GM19351 (cell line): ENCODE measurements at regions not wholly inside any gene's neighbourhood (a gene's known extent, or its start where the extent isn't known, plus 50 kb on each side); places are given as distances from the start of the nearest gene placed in this dataset.

Experiments
- ATAC-seq: cut with Tn5 transposase; IDR thresholded peaks from one replicate; pipeline ENCODE4 v1.9.1; 2021; ENCODE audit warnings: mild to moderate bottlenecking, moderate library complexity; ENCODE audit not compliant: unreplicated experiment

- ATAC-seq: no peak
These were observed 205.0 kb upstream of the TECRL start for GRCh38 chr4:64614276-64614675.

GRCh38 chr4:64613046-64613445, 203.8 kb upstream of the TECRL start:
- ATAC-seq: no peak

GRCh38 chr4:64598066-64598465, 188.8 kb upstream of the TECRL start:
- no peak for ATAC-seq

- no peak for ATAC-seq
These were observed 185.5 kb upstream of the TECRL start for GRCh38 chr4:64594723-64595122.

- ATAC-seq: no peak
These were observed 179.3 kb upstream of the TECRL start for GRCh38 chr4:64588507-64588906.

GRCh38 chr4:64584981-64585557, 175.8 kb upstream of the TECRL start:
- ATAC-seq: peak; percentile 77

- no peak for ATAC-seq
These were observed 174.9 kb upstream of the TECRL start for GRCh38 chr4:64584125-64584524.

GRCh38 chr4:64582492-64582891, 173.2 kb upstream of the TECRL start:
- ATAC-seq: no peak

GRCh38 chr4:64581422-64581821, 172.2 kb upstream of the TECRL start:
- no peak for ATAC-seq

GRCh38 chr4:64564126-64564525, 154.9 kb upstream of the TECRL start:
- ATAC-seq: no peak

GRCh38 chr4:64559571-64559970, 150.3 kb upstream of the TECRL start:
- ATAC-seq: no peak

GRCh38 chr4:64551125-64551524, 141.9 kb upstream of the TECRL start:
- ATAC-seq: no peak

GRCh38 chr4:64545593-64545992, 136.3 kb upstream of the TECRL start:
- no peak for ATAC-seq

GRCh38 chr4:64539234-64539849, 130.1 kb upstream of the TECRL start:
- peak; percentile 98 for ATAC-seq

GRCh38 chr4:64538219-64538618, 129.0 kb upstream of the TECRL start:
- no peak for ATAC-seq

- no peak for ATAC-seq
These were observed 124.4 kb upstream of the TECRL start for GRCh38 chr4:64533637-64534036.

GRCh38 chr4:64533159-64533558, 123.9 kb upstream of the TECRL start:
- no peak for ATAC-seq

GRCh38 chr4:64520421-64520820, 111.2 kb upstream of the TECRL start:
- ATAC-seq: no peak

GRCh38 chr4:64518600-64518999, 109.3 kb upstream of the TECRL start:
- ATAC-seq: no peak

- no peak for ATAC-seq
These were observed 106.9 kb upstream of the TECRL start for GRCh38 chr4:64516176-64516575.

- ATAC-seq: no peak
These were observed 98.8 kb upstream of the TECRL start for GRCh38 chr4:64508089-64508488.

- no peak for ATAC-seq
These were observed 94.9 kb upstream of the TECRL start for GRCh38 chr4:64503945-64504675.
